ENCODE measurements at regions not wholly inside any gene's neighbourhood (a gene's known extent, or its start where the extent isn't known, plus 50 kb on each side); places are given as distances from the start of the nearest gene placed in this dataset.

- TF ChIP-seq, protein P1, sequence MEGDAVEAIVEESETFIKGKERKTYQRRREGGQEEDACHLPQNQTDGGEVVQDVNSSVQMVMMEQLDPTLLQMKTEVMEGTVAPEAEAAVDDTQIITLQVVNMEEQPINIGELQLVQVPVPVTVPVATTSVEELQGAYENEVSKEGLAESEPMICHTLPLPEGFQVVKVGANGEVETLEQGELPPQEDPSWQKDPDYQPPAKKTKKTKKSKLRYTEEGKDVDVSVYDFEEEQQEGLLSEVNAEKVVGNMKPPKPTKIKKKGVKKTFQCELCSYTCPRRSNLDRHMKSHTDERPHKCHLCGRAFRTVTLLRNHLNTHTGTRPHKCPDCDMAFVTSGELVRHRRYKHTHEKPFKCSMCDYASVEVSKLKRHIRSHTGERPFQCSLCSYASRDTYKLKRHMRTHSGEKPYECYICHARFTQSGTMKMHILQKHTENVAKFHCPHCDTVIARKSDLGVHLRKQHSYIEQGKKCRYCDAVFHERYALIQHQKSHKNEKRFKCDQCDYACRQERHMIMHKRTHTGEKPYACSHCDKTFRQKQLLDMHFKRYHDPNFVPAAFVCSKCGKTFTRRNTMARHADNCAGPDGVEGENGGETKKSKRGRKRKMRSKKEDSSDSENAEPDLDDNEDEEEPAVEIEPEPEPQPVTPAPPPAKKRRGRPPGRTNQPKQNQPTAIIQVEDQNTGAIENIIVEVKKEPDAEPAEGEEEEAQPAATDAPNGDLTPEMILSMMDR (IDR thresholded peaks at IDR 0.05; ENCODE audit: low read depth, low read length, missing input control), result no peak
- TF ChIP-seq, protein P2, sequence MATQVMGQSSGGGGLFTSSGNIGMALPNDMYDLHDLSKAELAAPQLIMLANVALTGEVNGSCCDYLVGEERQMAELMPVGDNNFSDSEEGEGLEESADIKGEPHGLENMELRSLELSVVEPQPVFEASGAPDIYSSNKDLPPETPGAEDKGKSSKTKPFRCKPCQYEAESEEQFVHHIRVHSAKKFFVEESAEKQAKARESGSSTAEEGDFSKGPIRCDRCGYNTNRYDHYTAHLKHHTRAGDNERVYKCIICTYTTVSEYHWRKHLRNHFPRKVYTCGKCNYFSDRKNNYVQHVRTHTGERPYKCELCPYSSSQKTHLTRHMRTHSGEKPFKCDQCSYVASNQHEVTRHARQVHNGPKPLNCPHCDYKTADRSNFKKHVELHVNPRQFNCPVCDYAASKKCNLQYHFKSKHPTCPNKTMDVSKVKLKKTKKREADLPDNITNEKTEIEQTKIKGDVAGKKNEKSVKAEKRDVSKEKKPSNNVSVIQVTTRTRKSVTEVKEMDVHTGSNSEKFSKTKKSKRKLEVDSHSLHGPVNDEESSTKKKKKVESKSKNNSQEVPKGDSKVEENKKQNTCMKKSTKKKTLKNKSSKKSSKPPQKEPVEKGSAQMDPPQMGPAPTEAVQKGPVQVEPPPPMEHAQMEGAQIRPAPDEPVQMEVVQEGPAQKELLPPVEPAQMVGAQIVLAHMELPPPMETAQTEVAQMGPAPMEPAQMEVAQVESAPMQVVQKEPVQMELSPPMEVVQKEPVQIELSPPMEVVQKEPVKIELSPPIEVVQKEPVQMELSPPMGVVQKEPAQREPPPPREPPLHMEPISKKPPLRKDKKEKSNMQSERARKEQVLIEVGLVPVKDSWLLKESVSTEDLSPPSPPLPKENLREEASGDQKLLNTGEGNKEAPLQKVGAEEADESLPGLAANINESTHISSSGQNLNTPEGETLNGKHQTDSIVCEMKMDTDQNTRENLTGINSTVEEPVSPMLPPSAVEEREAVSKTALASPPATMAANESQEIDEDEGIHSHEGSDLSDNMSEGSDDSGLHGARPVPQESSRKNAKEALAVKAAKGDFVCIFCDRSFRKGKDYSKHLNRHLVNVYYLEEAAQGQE (IDR thresholded peaks at IDR 0.05), result no peak
- no peak for TF ChIP-seq FOXA1 (IDR thresholded peaks at IDR 0.05)
- no peak for TF ChIP-seq GABPA (IDR thresholded peaks at IDR 0.05 in 1 of 2, conservative IDR thresholded peaks at IDR 0.05 in 1 of 2)
- no peak for TF ChIP-seq JUND (IDR thresholded peaks at IDR 0.05)
- no peak for TF ChIP-seq HNF4A (conservative IDR thresholded peaks at IDR 0.05)
- TF ChIP-seq YY1 (IDR thresholded peaks at IDR 0.05), result no peak
- TF ChIP-seq, protein P3, sequence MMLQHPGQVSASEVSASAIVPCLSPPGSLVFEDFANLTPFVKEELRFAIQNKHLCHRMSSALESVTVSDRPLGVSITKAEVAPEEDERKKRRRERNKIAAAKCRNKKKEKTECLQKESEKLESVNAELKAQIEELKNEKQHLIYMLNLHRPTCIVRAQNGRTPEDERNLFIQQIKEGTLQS (IDR thresholded peaks at IDR 0.05), result no peak
- TF ChIP-seq, protein P4, sequence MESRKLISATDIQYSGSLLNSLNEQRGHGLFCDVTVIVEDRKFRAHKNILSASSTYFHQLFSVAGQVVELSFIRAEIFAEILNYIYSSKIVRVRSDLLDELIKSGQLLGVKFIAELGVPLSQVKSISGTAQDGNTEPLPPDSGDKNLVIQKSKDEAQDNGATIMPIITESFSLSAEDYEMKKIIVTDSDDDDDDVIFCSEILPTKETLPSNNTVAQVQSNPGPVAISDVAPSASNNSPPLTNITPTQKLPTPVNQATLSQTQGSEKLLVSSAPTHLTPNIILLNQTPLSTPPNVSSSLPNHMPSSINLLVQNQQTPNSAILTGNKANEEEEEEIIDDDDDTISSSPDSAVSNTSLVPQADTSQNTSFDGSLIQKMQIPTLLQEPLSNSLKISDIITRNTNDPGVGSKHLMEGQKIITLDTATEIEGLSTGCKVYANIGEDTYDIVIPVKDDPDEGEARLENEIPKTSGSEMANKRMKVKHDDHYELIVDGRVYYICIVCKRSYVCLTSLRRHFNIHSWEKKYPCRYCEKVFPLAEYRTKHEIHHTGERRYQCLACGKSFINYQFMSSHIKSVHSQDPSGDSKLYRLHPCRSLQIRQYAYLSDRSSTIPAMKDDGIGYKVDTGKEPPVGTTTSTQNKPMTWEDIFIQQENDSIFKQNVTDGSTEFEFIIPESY (IDR thresholded peaks at IDR 0.05), result no peak
- no peak for TF ChIP-seq SP1 (IDR thresholded peaks at IDR 0.05)
- no peak for TF ChIP-seq TAF1 (conservative IDR thresholded peaks at IDR 0.05)
- TF ChIP-seq RAD21 (IDR thresholded peaks at IDR 0.05), result no peak
Measured at GRCh38 chr5:174222891-174223290, 177.4 kb downstream of the NSG2 start.
